Adipocyte (in vitro differentiated cells): ENCODE measurements at regions not wholly inside any gene's neighbourhood (a gene's known extent, or its start where the extent isn't known, plus 50 kb on each side); places are given as distances from the start of the nearest gene placed in this dataset.

Experiments used
- DNase-seq: peaks from one replicate; pipeline ENCODE4 v3.0.0-alpha.2; 2015; ENCODE audit warnings: low read depth
- H3K27me3 ChIP-seq: replicated peaks from 2 replicates; pipeline ENCODE4 v1.7.0; 2013; ENCODE audit warnings: mild to moderate bottlenecking, low read length, moderate library complexity; ENCODE audit not compliant: control insufficient read depth, insufficient read depth
- H3K36me3 ChIP-seq: 2 replicates; pipeline ENCODE4 v1.7.0; 2013; ENCODE audit warnings: low read length, mild to moderate bottlenecking, moderate library complexity; ENCODE audit not compliant: control insufficient read depth, insufficient read depth, severe bottlenecking
- H3K4me1 ChIP-seq: 2 replicates; pipeline ENCODE4 v1.7.0; 2013; ENCODE audit warnings: mild to moderate bottlenecking, low read length, moderate library complexity; ENCODE audit not compliant: control insufficient read depth, insufficient read depth
- H3K4me3 ChIP-seq: 2 replicates; pipeline ENCODE4 v1.7.0; 2013; ENCODE audit warnings: mild to moderate bottlenecking, low read length, moderate library complexity
- H3K9ac ChIP-seq: 2 replicates; pipeline ENCODE4 v1.7.0; 2013; ENCODE audit warnings: mild to moderate bottlenecking, low read length, moderate library complexity
- H3K9me3 ChIP-seq: 2 replicates; pipeline ENCODE4 v1.7.0; 2013; ENCODE audit warnings: mild to moderate bottlenecking, low read length, moderate library complexity; ENCODE audit not compliant: control insufficient read depth

- no peak for DNase-seq
- Histone ChIP-seq H3K9ac (no peak overlapping the region), H3K4me3 (no peak overlapping the region), H3K27me3 (no peaks in the 10 kb centered on the region), H3K4me1 (no peaks in the 10 kb centered on the region), H3K36me3 (no peaks in the 10 kb centered on the region), H3K9me3 (peaks cover 9% of the 10 kb centered on the region)
Observed at GRCh38 chr6:19550380-19550779, 286.8 kb upstream of the ID4 start.

GRCh38 chr6:19551611-19552010, 285.6 kb upstream of the ID4 start:
- Histone ChIP-seq H3K4me3 (no peak overlapping the region), H3K36me3 (no peaks in the 10 kb centered on the region), H3K9me3 (peaks cover 9% of the 10 kb centered on the region), H3K4me1 (no peaks in the 10 kb centered on the region), H3K27me3 (no peaks in the 10 kb centered on the region), H3K9ac (no peak overlapping the region)
- DNase-seq, result no peak

- Histone ChIP-seq H3K9me3 (peaks cover 9% of the 10 kb centered on the region), H3K9ac (no peak overlapping the region), H3K4me1 (no peaks in the 10 kb centered on the region), H3K36me3 (no peaks in the 10 kb centered on the region), H3K27me3 (no peaks in the 10 kb centered on the region), H3K4me3 (no peak overlapping the region)
- DNase-seq, result no peak
Observed at GRCh38 chr6:19552076-19552475, 285.1 kb upstream of the ID4 start.

GRCh38 chr6:19552588-19552987, 284.6 kb upstream of the ID4 start:
- no peak for DNase-seq
- H3K4me3 ChIP-seq, result no peak overlapping the region
- H3K9ac ChIP-seq, result no peak overlapping the region
- no peaks in the 10 kb centered on the region for H3K4me1 ChIP-seq
- H3K36me3 ChIP-seq, result no peaks in the 10 kb centered on the region
- no peaks in the 10 kb centered on the region for H3K27me3 ChIP-seq
- H3K9me3 ChIP-seq, result peaks cover 9% of the 10 kb centered on the region

- Histone ChIP-seq H3K9me3 (peaks cover 9% of the 10 kb centered on the region), H3K4me1 (no peaks in the 10 kb centered on the region), H3K9ac (no peak overlapping the region), H3K27me3 (no peaks in the 10 kb centered on the region), H3K4me3 (no peak overlapping the region), H3K36me3 (no peaks in the 10 kb centered on the region)
- DNase-seq, result peak; percentile 9
Observed at GRCh38 chr6:19554356-19555225, 282.6 kb upstream of the ID4 start.

GRCh38 chr6:19557191-19557590, 280.0 kb upstream of the ID4 start:
- Histone ChIP-seq H3K4me3 (no peak overlapping the region), H3K36me3 (no peaks in the 10 kb centered on the region), H3K27me3 (no peaks in the 10 kb centered on the region), H3K4me1 (no peaks in the 10 kb centered on the region), H3K9me3 (peaks cover 9% of the 10 kb centered on the region), H3K9ac (no peak overlapping the region)
- DNase-seq, result no peak

GRCh38 chr6:19558201-19558600, 279.0 kb upstream of the ID4 start:
- DNase-seq, result no peak
- H3K9ac ChIP-seq, result no peak overlapping the region
- H3K9me3 ChIP-seq, result peaks cover 2% of the 10 kb centered on the region
- H3K36me3 ChIP-seq, result no peaks in the 10 kb centered on the region
- H3K27me3 ChIP-seq, result no peaks in the 10 kb centered on the region
- no peak overlapping the region for H3K4me3 ChIP-seq
- H3K4me1 ChIP-seq, result no peaks in the 10 kb centered on the region

- Histone ChIP-seq H3K4me3 (no peak overlapping the region), H3K36me3 (no peaks in the 10 kb centered on the region), H3K9me3 (no peaks in the 10 kb centered on the region), H3K27me3 (no peaks in the 10 kb centered on the region), H3K4me1 (no peaks in the 10 kb centered on the region), H3K9ac (no peak overlapping the region)
- no peak for DNase-seq
Observed at GRCh38 chr6:19558934-19559333, 278.2 kb upstream of the ID4 start.

- Histone ChIP-seq H3K4me1 (no peaks in the 10 kb centered on the region), H3K4me3 (no peak overlapping the region), H3K9me3 (no peaks in the 10 kb centered on the region), H3K36me3 (no peaks in the 10 kb centered on the region), H3K9ac (no peak overlapping the region), H3K27me3 (no peaks in the 10 kb centered on the region)
- no peak for DNase-seq
Observed at GRCh38 chr6:19562468-19562867, 274.7 kb upstream of the ID4 start.

- Histone ChIP-seq H3K9me3 (no peaks in the 10 kb centered on the region), H3K4me3 (no peak overlapping the region), H3K36me3 (no peaks in the 10 kb centered on the region), H3K27me3 (no peaks in the 10 kb centered on the region), H3K4me1 (no peaks in the 10 kb centered on the region), H3K9ac (no peak overlapping the region)
- no peak for DNase-seq
Observed at GRCh38 chr6:19569563-19569962, 267.6 kb upstream of the ID4 start.

GRCh38 chr6:19571176-19571575, 266.0 kb upstream of the ID4 start:
- Histone ChIP-seq H3K36me3 (no peaks in the 10 kb centered on the region), H3K9ac (no peak overlapping the region), H3K9me3 (no peaks in the 10 kb centered on the region), H3K27me3 (no peaks in the 10 kb centered on the region), H3K4me1 (no peaks in the 10 kb centered on the region), H3K4me3 (no peak overlapping the region)
- no peak for DNase-seq

- no peak overlapping the region for H3K9ac ChIP-seq
- no peaks in the 10 kb centered on the region for H3K27me3 ChIP-seq
- H3K4me1 ChIP-seq, result no peaks in the 10 kb centered on the region
- H3K4me3 ChIP-seq, result no peak overlapping the region
- H3K36me3 ChIP-seq, result no peaks in the 10 kb centered on the region
- DNase-seq, result peak; percentile 33
- peaks cover 12% of the 10 kb centered on the region for H3K9me3 ChIP-seq
Observed at GRCh38 chr6:19578481-19578880, 258.7 kb upstream of the ID4 start.
